Panc1 (cell line): ENCODE measurements at regions not wholly inside any gene's neighbourhood (a gene's known extent, or its start where the extent isn't known, plus 50 kb on each side); places are given as distances from the start of the nearest gene placed in this dataset.

Source experiments
- ATAC-seq: fragments of 200-7000 bp; cut with Tn5 transposase; 2 replicates; pipeline ENCODE4 v1.9.1; 2020; ENCODE audit warnings: mild to moderate bottlenecking, moderate library complexity
- BruUV-seq: library from RNA; stranded (reverse); fragments of 400-500 nt; replicated peaks from 2 replicates; lab custom pipeline; 2021; lab: Mats Ljungman, UMichigan
- CTCF ChIA-PET: fragments of 300-600 bp; sonication (Branson Sonifier 250); formaldehyde crosslinking; loops from one replicate; lab custom pipeline; 2022; ENCODE audit warnings: antibody characterized with exemption; lab: Charles Lee
- POLR2A ChIA-PET: fragments of 300-600 bp; sonication (Branson Sonifier 250); formaldehyde crosslinking; loops from one replicate; lab custom pipeline; 2022; ENCODE audit warnings: antibody characterized with exemption; lab: Charles Lee
- DNase-seq: peaks from one replicate; pipeline ENCODE4 v3.0.0-alpha.2; 2010; ENCODE audit warnings: low read depth, low spot score
- H3K27ac ChIP-seq: 2 replicates; pipeline ENCODE4 v1.5.1; 2011; ENCODE audit warnings: mild to moderate bottlenecking, low read length, inconsistent platforms
- H3K27me3 ChIP-seq: fragments of 200-500 bp; sonication (Bioruptor generic); 2 replicates; pipeline ENCODE4 v1.6.0; 2014; ENCODE audit warnings: low read length, inconsistent platforms; ENCODE audit not compliant: control insufficient read depth, insufficient read depth
- H3K36me3 ChIP-seq: fragments of 200-500 bp; sonication (Bioruptor generic); 2 replicates; pipeline ENCODE4 v1.5.1; 2014; ENCODE audit warnings: inconsistent platforms, mild to moderate bottlenecking, low read length, moderate library complexity; ENCODE audit not compliant: control insufficient read depth, insufficient read depth
- H3K4me1 ChIP-seq: 2 replicates; pipeline ENCODE4 v1.5.1; 2011; ENCODE audit warnings: inconsistent platforms, mild to moderate bottlenecking, low read length, moderate library complexity; ENCODE audit not compliant: control insufficient read depth, insufficient read depth
- H3K4me3 ChIP-seq, 2 experiments: 2 replicates each; pipeline ENCODE4 v1.5.1; 2011 to 2012; ENCODE audit warnings: low read depth in 2 of 2, low read length in 2 of 2, mild to moderate bottlenecking in 2 of 2, inconsistent platforms in 1 of 2, moderate library complexity in 1 of 2
- H3K9me3 ChIP-seq: fragments of 200-500 bp; sonication (Bioruptor generic); 2 replicates; pipeline ENCODE4 v1.5.1; 2014; ENCODE audit warnings: low read depth, mild to moderate bottlenecking, inconsistent platforms, low read length, moderate library complexity; ENCODE audit not compliant: control insufficient read depth, insufficient read depth
- CTCF ChIP-seq: fragments of 450-650 bp; IDR thresholded peaks from 2 replicates; pipeline ENCODE4 v1.5.1; 2017; ENCODE audit warnings: mild to moderate bottlenecking
- POLR2AphosphoS5 ChIP-seq: IDR thresholded peaks from 2 replicates; pipeline ENCODE4 v1.6.1; 2012; ENCODE audit warnings: mild to moderate bottlenecking, low read depth, low read length, moderate library complexity
- REST ChIP-seq, 2 experiments: IDR thresholded peaks; 2 replicates each; pipeline ENCODE4 v1.6.1; 2011 to 2012; ENCODE audit warnings: low read depth in 2 of 2, control low read depth in 1 of 2, low read length in 1 of 2, mild to moderate bottlenecking in 1 of 2, moderate library complexity in 1 of 2; ENCODE audit not compliant: insufficient read depth in 1 of 2
- SIN3A ChIP-seq: IDR thresholded peaks from 2 replicates; pipeline ENCODE4 v1.6.1; 2012; ENCODE audit warnings: low read depth, mild to moderate bottlenecking, low read length, moderate library complexity, borderline replicate concordance; ENCODE audit not compliant: insufficient read depth
- TCF7L2 ChIP-seq: IDR thresholded peaks from 2 replicates; pipeline ENCODE4 v1.6.1; 2011; ENCODE audit warnings: mild to moderate bottlenecking, low read depth, low read length, inconsistent platforms
- in situ Hi-C: cut with HindIII; loops from 2 replicates; pipeline ENCODE4 v1.10.0; 2016; ENCODE audit warnings: low sequenced_read_pairs, low pct_unique_long_range_greater_than_20kb
- intact Hi-C: fragments of 100-400 bp; cut with micrococcal nuclease; formaldehyde crosslinking; loops from one replicate; pipeline ENCODE4 v1.10.0; 2022; ENCODE audit not compliant: unreplicated experiment

GRCh38 chr18:61756244-61756643 is 136.6 kb downstream of the RNF152 start:
- TF ChIP-seq REST (IDR thresholded peaks at IDR 0.05; ENCODE audit: insufficient read depth in 1 of 2, low read depth in 2 of 2, low read length in 1 of 2) (no peak), SIN3A (no peak), CTCF (no peak), TCF7L2 (no peak), POLR2AphosphoS5 (no peak)
- no peaks in the 10 kb centered on the region for H3K4me1 ChIP-seq
- no TSS peak for BruUV-seq
- DNase-seq (no peak), ATAC-seq (no peak)
- ChIA-PET POLR2A (no interaction called here), CTCF (no interaction called here)
- in situ Hi-C loops, result no loop called here
- no peaks in the 10 kb centered on the region for H3K36me3 ChIP-seq
- no peak overlapping the region for H3K27ac ChIP-seq
- H3K4me3 ChIP-seq, result no peak overlapping the region
- intact Hi-C loops, result no loop called here
- H3K9me3 ChIP-seq, result no peaks in the 10 kb centered on the region
- no peaks in the 10 kb centered on the region for H3K27me3 ChIP-seq

- Histone ChIP-seq H3K4me3 (no peak overlapping the region), H3K9me3 (no peaks in the 10 kb centered on the region), H3K4me1 (no peaks in the 10 kb centered on the region), H3K27me3 (no peaks in the 10 kb centered on the region), H3K27ac (no peak overlapping the region), H3K36me3 (no peaks in the 10 kb centered on the region)
- no TSS peak for BruUV-seq
- DNase-seq (no peak), ATAC-seq (no peak)
- no peak for TF ChIP-seq REST (IDR thresholded peaks at IDR 0.05; ENCODE audit: insufficient read depth in 1 of 2, low read depth in 2 of 2, low read length in 1 of 2)
- no peak for TF ChIP-seq POLR2AphosphoS5
- TF ChIP-seq TCF7L2, result no peak
- no peak for TF ChIP-seq CTCF
- no peak for TF ChIP-seq SIN3A
- ChIA-PET POLR2A (no interaction called here), CTCF (no interaction called here)
- intact Hi-C loops (no loop called here), in situ Hi-C loops (no loop called here)
Measured at GRCh38 chr18:61755555-61755954, 137.3 kb downstream of the RNF152 start.
